Stomach (tissue), 4 donors: ENCODE measurements at regions not wholly inside any gene's neighbourhood (a gene's known extent, or its start where the extent isn't known, plus 50 kb on each side); places are given as distances from the start of the nearest gene placed in this dataset.

Source experiments
- EP300 ChIP-seq: sonication (generic); formaldehyde crosslinking; IDR thresholded peaks from one replicate; pipeline ENCODE4 v1.6.1; 2017; ENCODE audit warnings: antibody characterized with exemption
- POLR2A ChIP-seq, 4 donors: fragments of 450-650 bp; IDR thresholded peaks; one replicate each; pipeline ENCODE4 v1.6.1; 2016; ENCODE audit warnings: antibody characterized with exemption in 4 of 4, control low read depth in 2 of 4, mild to moderate bottlenecking in 1 of 4, moderate library complexity in 1 of 4
- POLR2AphosphoS5 ChIP-seq, 3 donors: sonication (generic); formaldehyde crosslinking; IDR thresholded peaks; one replicate each; pipeline ENCODE4 v1.6.1; 2016; ENCODE audit warnings: antibody characterized with exemption in 3 of 3
- TF ChIP-seq, protein P1 (sequence below), 7 experiments: fragments of 450-650 bp in 4 of 7; fragments of 200-600 bp in 3 of 7; sonication (generic) in 3 of 7; IDR thresholded peaks; one replicate each; pipeline ENCODE4 v1.5.1; 2016 to 2019; ENCODE audit warnings: antibody characterized with exemption in 7 of 7, control low read depth in 2 of 7, mild to moderate bottlenecking in 1 of 7

DNA sequence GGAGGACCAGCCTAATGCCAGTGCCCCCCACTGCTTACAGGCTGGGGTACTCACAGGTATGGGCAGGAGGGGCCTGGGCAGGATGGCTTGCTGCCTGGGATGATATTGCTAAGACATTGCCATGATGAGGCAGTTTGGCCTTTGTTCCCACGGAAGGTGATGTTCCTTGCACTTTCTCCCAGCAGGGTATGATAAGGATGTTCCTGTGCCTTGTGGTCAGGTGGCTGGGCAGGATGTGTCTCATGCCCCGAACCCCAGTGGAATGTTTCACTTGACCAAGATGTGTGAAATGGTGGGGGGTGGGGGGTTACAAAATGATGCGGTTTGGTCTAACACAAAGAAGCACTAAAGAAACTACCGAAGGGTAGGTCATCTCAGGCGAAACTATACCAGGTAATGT is 337.8 kb upstream of the ZFHX3 start:
- TF ChIP-seq, protein P1, sequence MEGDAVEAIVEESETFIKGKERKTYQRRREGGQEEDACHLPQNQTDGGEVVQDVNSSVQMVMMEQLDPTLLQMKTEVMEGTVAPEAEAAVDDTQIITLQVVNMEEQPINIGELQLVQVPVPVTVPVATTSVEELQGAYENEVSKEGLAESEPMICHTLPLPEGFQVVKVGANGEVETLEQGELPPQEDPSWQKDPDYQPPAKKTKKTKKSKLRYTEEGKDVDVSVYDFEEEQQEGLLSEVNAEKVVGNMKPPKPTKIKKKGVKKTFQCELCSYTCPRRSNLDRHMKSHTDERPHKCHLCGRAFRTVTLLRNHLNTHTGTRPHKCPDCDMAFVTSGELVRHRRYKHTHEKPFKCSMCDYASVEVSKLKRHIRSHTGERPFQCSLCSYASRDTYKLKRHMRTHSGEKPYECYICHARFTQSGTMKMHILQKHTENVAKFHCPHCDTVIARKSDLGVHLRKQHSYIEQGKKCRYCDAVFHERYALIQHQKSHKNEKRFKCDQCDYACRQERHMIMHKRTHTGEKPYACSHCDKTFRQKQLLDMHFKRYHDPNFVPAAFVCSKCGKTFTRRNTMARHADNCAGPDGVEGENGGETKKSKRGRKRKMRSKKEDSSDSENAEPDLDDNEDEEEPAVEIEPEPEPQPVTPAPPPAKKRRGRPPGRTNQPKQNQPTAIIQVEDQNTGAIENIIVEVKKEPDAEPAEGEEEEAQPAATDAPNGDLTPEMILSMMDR (IDR thresholded peaks at IDR 0.05) = no peak
- TF ChIP-seq POLR2AphosphoS5 (IDR thresholded peaks at IDR 0.05) = no peak
- no peak for TF ChIP-seq POLR2A (IDR thresholded peaks at IDR 0.05)
- TF ChIP-seq EP300 = no peak
